ENCODE measurements at regions not wholly inside any gene's neighbourhood (a gene's known extent, or its start where the extent isn't known, plus 50 kb on each side); places are given as distances from the start of the nearest gene placed in this dataset.
"Not testable (repeated sequence)": the region's sequence is repeated elsewhere in the genome, so short reads cannot be mapped to it uniquely, and the experiment has no call there.

- DNase-seq (ENCODE audit: low read depth) = no peak
Observed at GRCh38 chr3:40753291-40753770, 228.6 kb downstream of the ZNF621 start.

DNA sequence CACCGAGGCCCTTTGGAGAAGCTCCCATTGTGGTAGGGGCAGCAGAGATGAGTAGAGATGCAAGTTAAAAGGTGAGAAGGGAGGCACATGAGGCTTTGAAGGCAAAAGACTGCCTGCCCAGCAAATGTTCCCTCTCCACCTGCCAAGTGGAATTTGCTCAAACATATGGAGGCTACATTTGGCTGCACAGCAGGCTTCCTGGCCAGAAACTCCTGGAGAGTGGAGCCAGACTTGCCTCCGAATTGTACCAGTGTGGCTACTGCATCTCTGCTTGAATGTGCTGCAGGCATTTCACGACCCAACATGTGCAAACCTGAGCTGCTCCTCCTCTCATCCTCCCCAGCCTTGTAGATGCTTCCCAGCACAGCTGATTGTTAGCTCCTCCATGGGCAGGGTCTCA lies 229.2 kb downstream of the ZNF621 start:
- DNase-seq (ENCODE audit: low read depth) = no peak

GRCh38 chr3:40754994-40755393 lies 230.2 kb downstream of the ZNF621 start:
- DNase-seq (ENCODE audit: low read depth) = no peak

DNA sequence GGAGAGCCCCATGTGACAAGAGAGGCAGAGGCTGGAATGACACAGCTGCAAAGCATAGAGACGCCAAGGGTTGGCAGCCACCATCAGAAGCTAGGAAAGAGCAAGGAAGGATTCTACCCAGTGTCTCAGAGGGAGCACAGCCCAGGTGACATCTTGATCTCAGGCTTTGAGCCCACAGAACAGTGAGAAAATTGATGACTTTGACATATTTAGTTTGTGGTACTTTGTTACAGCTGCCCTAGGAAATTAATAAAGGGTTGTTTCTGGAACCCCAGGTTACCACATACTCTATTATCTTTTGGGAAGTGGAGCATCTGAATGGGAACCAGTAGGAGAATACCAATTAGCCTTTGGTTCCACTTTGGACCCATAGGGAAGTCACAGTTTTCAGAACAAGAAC lies 231.7 kb downstream of the ZNF621 start:
- no peak for DNase-seq (ENCODE audit: low read depth)

- DNase-seq (ENCODE audit: low read depth) = not testable (repeated sequence)
Observed at GRCh38 chr3:40762771-40763170, 238.0 kb downstream of the ZNF621 start.

DNA sequence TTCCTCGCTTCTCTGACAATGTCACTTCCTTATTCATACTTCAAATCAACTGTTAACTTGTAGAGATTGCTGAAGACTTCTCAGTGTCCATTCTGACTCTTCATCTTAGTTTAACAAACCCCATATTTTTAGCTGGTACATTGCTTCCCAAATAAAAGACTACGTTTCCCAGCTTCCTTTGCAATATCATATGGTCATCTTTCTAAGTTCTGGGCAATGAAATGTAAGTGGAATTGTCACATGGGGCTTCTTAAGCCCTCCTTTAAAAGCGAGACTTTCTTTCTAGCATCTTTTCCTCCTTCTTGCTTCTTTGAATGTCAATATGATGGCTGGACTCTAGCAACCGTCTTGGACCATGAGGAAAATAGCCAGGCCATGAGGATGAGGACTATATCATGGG lies 239.0 kb downstream of the ZNF621 start:
- DNase-seq (ENCODE audit: low read depth) = no peak

DNA sequence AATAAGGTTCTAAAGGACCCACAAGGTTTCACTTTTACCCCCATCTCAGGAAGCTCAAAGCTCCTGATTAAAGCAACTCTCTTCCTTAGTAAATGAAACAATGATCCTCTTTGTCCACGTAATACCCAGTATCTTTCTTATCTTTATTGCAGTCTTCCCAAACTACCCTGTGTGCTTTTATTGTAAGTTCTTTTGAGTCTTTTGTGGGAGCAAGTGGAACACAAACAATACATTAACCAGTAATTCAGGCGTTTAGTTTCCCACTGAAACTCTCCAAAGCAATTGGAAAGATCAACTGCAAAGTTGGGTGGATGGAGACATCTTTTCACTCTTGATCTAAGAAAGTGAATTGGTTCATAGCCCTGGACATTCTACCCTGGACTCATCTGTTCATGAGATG lies 240.0 kb downstream of the ZNF621 start:
- DNase-seq (ENCODE audit: low read depth) = no peak

- DNase-seq (ENCODE audit: low read depth) = no peak
Observed at GRCh38 chr3:40765884-40766283, 241.1 kb downstream of the ZNF621 start.

- DNase-seq (ENCODE audit: low read depth) = no peak
Observed at GRCh38 chr3:40766396-40766795, 241.6 kb downstream of the ZNF621 start.

DNA sequence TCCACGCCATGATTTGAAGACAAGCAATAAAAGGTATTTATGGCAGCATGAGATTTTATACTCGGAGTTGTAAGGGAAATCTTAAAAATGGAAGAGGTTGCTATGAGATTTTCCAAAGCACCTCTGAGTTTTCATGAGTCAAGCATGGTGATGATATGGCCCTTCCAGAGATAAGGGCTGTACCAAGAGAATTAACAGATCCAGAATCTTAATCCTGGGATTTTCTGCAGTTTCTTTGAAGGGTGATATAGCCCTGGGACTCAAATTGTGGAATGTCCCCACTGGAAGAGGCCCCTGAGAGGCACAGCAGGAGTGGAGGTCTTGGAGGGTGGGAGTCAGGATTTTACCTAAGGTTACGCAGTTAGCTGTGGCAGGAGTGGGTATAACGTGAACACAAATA lies 243.3 kb downstream of the ZNF621 start:
- DNase-seq (ENCODE audit: low read depth) = no peak

DNA sequence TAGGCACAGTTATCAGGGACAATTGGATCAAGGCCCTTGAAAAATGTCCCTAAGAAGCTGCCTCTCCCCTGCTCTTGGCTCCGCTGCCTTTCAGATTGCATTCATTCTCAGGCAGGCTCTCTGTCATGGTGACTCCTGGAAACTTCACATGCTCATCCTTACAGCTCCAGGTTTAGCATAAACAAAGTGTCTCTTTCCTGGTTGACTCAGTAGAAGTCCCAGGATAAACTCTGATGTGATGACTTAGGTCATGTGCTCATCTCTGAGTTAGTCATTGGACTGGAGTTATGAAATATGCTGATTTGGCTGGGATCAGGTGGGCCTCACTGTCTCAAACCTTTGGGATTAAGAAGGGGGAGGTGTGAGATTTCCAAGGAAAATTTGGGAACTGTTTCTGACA lies 243.8 kb downstream of the ZNF621 start:
- DNase-seq (ENCODE audit: low read depth) = peak; percentile 50

- no peak for DNase-seq (ENCODE audit: low read depth)
Observed at GRCh38 chr3:40770061-40770460, 245.3 kb downstream of the ZNF621 start.

GRCh38 chr3:40771112-40771511 lies 246.4 kb downstream of the ZNF621 start:
- no peak for DNase-seq (ENCODE audit: low read depth)

DNA sequence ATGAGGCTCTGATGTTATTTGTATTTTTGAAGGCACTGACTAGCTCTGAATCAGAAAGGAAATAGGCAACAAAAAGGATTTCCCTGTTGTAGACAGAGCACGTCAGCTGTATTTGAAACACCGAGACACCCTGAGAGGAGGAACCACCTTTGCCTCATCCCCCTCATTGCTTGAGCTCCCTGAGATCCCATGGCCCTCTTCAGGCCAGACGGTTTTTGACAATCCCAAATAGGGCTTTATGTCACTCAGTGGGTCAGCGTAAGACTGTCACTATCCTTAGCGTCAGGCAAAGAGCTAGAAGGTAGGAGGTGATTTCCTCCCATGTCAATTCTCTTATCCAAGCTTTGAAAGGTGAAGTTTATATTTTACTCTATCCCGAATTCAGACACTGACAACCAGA lies 254.3 kb downstream of the ZNF621 start:
- DNase-seq (ENCODE audit: low read depth) = no peak

- peak; percentile 4 for DNase-seq (ENCODE audit: low read depth)
Observed at GRCh38 chr3:40780291-40780924, 255.6 kb downstream of the ZNF621 start.

GRCh38 chr3:40780925-40781406 lies 256.2 kb downstream of the ZNF621 start:
- no peak for DNase-seq (ENCODE audit: low read depth)

DNA sequence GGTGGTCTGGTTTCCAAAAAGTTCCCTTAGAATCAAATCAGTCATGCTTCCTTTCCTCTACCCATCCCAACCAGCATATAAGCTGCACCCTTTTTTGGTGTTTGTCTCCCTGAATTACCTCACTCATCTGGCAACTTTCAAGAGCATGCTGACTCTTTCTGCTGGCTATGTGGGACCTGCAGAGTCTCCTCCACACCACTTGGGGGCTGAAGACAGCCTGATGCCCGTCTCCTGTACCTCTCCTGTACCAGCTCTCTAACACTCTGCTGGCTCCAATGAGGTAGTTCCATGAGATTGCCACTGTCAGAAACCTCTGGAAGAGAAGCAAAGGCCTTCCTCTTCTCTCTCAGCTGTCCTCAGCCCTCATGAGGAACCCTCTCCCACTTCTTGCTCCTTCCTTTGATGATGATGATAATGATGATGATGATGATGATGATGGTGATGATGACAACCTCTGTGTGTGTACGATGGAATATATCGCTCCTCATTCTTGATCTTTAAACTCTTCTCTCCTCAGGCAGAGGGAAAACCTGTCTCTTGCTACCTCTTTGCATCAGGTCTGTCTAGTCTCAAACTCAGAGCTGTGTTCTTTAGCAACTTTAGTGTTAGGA lies 257.5 kb downstream of the ZNF621 start:
- peak; percentile 15 for DNase-seq (ENCODE audit: low read depth)

DNA sequence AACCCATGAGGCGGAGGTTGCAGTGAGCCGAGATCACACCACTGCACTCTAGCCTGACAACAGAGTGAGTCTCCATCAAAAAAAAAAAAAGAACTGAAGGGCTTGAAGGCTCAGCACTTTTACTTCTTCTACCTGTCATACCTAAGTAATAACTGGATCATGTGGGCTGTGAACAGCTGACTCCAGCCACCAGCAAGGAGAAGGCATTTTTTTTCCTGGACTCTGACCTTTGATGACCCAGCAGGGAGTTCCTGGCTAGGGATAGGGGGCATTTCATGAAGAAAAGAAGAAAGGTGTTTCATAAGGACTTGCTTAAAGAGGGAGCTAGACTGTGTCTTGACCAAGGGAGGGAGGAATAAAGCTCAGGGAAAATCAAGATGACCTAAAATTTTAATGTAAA lies 266.0 kb downstream of the ZNF621 start:
- DNase-seq (ENCODE audit: low read depth) = no peak

- no peak for DNase-seq (ENCODE audit: low read depth)
Observed at GRCh38 chr3:40793730-40794129, 269.0 kb downstream of the ZNF621 start.

GRCh38 chr3:40800343-40800742 lies 275.6 kb downstream of the ZNF621 start:
- peak; percentile 84 for DNase-seq (ENCODE audit: low read depth)

DNA sequence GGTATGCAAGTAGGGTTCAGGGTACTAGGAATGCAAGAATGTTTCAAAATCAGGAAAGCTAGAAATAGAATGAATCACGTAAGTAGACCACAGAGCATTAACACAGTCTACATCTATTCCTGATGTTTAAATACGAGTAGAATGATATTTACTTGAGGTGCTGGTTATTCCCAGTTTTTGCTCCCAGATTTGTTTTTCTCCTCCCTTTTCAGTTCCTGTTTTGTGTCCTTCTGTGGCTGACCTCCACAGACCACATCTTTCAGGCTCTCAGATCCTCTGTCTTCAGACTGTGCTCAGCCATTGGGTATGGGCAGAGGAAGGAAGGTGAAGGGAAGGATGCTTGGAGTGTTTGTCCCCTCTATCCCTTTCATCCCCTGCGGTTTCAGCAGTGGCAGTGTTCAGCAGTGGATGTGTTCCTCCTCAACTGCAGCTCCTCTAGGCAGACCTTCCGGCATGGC lies 276.6 kb downstream of the ZNF621 start:
- DNase-seq (ENCODE audit: low read depth) = peak; percentile 42

DNA sequence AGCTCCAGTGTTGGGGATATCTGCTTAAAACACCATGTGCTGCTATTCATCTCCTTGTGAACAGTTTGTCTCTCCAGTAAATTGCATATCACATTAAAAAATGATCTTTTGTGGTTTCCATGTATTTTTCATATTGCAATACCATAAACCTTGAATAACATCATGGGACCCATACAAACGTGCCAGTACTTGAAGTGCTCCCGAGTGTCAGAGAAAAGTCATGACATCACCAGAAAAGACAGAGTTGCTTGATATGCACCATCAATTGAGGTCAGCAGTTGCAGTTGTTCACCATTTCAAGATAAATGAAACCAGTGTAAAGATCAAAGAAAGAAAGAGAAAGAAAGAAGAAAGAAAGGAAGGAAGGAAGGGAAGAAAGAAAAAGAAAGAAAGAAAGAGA lies 278.6 kb downstream of the ZNF621 start:
- DNase-seq (ENCODE audit: low read depth) = no peak

GRCh38 chr3:40805456-40805855 lies 280.7 kb downstream of the ZNF621 start:
- DNase-seq (ENCODE audit: low read depth) = no peak

- DNase-seq (ENCODE audit: low read depth) = no peak
Observed at GRCh38 chr3:40810813-40811212, 286.1 kb downstream of the ZNF621 start.
